ENCODE measurements at regions not wholly inside any gene's neighbourhood (a gene's known extent, or its start where the extent isn't known, plus 50 kb on each side); places are given as distances from the start of the nearest gene placed in this dataset.
"Not testable (repeated sequence)": the region's sequence is repeated elsewhere in the genome, so short reads cannot be mapped to it uniquely, and the experiment has no call there.

DNA sequence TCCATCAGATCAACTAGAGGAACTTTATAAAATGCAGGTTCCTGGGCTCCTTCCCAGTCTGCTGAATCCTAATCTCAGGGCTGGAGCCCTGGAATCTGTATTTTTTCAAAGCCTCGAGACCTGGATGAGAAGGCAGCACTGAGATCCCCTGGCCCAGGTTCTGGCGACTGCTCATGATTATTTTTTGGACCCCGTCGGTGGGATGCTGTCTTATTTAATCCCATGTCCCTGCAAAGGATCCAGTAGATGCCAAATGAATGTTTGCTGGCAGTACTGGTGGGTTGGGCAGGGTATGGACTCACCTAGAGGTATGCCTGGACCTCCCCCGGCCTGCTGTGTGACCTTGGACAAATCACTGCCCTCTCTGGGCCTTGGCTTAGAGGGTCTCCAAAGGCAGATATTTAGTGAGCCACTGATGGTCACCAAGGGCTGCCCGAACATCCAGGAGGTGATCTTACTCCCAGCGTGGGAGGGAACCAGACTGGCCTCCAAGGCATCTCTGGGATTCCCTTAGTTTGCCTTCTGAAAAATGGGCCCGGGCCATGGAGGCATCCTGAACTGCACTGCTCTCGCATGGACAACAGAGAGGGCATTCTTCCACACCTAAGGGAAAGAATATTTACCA is 91.6 kb upstream of the RUNX3 start:
- no peak for DNase-seq (ENCODE audit: low spot score)

DNA sequence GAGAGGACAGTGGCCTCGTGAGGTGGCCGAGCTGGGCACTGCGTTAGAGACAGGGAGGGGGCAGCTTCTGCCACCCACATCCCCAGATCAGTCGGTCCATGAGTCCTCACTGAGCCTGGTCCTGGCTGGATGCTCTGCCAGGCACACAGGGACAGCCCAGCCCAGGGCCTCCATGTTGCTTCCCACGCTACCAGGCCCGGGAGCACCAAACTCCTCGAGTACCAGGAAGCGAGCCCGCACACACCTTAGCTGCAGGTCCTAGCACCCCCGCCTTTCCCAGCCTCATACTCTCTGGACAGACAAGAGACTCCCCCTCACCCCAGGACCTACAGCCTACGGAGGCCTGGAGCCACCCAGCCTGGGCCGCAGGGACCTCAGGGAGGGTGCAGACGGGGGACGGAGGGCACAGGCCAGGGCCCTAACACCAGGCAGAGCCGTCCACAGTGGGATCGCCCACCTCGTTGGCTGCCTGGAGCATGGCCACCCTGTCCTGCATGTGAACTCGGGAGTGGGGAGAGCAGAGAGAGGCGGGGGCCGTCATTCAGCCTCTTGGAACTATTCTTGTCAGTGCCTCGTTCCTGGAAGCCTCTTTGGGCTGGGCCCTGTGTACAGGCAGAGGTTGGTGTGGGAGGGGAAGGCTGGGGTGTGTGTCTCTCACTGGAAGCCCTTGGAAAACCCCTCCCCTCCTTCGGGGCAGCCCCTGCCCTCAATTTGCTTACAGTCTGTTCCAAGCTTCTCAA is 90.9 kb upstream of the RUNX3 start:
- no peak for DNase-seq (ENCODE audit: low spot score)

DNA sequence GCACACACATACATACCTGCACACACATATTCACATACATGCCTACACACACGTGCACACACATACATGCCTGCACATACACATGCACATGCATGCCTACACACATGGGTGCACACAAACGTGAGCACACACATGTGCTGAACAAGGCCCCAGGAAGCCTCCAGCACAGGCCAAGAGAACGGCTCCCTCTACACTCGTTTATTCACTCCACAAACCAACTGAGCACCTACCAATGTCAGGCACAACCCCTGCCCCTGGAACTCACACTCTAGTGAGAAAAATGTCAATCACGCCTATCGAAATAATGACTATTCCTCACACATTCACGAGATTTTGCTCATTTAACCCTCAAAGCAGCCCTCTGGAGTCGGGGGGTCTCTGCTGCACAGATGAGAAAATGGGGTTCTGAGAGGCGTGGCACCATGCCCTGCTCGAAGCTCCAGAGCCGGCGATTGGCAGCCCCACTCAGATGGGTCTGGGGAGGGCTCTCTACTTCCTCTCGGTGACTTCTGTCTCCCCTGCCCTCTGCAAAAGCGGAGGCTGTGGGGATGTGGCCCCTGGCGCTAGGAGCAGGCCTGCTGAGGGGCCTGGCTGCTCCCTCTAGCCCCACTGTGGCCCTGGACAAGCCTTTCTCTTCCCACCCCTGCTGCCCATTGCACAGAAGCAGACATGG is 90.2 kb upstream of the RUNX3 start:
- DNase-seq (ENCODE audit: low spot score) = no peak

DNA sequence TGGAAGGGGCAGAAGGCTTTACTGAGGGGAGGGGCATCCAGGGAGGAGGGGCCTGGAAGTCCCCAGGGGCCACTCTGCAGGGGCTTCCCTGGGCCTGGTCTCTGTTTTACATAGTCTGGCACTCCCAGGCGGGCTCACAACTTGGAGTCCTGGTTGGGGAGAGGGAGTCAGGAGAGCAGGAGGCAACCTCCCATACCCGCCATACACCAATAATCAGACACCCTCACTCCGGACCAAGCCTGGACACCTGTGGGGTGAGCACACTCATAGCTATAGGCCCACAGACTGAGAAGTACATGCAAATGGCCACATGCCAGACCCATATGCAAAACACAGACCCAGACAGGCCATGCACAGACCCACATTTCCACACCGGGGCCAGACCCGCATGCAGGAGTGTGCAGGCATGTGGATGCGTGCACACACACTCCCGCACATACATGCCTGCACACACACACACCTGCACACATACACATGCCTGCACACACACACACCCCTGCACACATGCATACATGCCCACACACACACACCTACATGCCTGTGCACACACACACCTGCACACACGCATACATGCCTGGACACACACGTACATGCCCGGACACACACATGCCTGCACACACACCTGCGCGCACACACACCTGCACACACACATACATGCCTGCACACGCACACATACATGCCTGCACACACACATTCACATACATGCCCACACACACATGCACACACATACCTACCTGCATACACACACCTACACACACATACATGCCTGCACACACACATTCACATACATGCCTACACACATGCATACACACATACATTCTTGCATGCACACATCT is 89.5 kb upstream of the RUNX3 start:
- DNase-seq (ENCODE audit: low spot score) = no peak

DNA sequence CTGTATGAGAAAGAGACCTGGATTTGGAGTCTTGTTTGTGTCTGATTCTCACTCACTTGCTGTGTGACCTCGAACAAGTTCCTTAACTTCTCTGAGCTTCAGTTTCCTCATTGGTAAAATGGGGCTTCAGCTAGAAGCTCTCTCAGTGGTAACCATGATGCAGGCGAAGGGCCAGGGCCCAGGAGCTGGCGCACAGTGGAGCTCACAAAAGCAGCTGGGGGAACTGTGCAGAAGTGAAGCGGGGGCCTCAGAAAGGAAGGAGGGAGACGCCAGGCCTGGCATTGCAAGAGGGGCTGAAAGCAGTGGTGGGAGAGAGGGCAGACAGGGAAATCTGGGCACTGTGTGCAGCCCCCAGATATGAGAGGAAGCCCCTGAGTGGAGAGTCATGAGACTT is 88.9 kb upstream of the RUNX3 start:
- no peak for DNase-seq (ENCODE audit: low spot score)

DNA sequence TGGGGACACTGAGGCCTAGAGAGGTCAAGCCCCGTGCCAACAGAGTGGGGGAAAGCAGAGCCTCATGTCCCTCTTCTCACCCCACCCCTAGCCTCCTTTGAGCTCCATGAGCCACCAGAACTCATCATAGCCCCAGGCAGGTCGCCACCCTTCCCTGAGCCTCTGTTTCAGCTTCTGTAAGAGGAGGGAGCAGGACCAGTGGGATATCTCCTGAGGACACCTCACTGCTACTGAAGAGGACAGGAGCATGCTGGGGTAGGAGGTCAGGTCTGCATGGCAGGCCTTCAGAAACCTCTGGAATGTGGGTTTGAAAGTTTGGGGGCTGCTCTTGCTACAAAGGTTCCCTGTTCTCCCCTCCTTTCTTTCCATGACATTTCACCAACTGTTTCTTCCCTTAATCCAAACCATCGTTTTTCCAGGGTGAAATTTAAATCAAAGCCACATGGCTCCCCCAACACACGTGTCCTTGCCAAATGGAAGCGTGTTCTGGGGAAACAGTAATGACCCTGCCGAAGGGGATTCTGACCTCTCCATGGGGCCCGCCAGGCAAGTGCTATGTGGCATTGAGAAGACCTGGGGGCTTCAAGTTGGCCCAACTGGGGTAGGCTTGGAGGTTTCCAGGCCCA is 88.1 kb upstream of the RUNX3 start:
- DNase-seq (ENCODE audit: low spot score) = no peak

DNA sequence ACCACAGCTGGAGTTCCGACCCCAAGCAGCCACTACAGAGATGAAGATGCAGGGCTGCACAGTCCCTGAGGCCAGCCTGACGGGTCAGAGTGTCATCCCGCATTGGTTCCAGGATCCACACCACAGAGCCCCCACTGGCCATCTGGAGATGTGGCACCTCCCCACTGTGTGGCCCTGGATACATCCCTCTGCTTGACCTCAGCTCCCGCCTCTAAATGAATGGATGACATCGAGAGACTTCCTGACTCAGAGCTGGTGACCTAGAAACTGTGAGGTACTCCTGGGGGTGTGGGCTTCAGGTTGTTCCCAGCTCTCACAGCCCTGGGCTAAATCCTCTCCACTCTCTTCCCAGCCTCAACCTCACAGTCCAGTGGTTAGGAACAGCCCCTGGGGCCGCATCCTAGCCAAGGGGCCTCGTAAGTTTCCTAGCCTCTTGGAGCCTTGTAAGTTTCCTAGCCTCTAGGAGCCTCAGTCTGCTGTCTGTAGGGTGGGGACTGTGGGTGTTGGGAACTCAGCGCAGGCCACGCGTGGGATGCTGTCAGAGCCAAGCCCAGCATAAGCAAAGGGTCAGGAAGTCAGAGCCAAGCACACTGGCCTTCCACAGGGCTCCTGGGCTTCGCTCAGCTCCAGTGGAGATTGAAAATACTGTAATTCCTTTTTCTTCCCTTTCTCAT is 87.5 kb upstream of the RUNX3 start:
- DNase-seq (ENCODE audit: low spot score) = no peak

DNA sequence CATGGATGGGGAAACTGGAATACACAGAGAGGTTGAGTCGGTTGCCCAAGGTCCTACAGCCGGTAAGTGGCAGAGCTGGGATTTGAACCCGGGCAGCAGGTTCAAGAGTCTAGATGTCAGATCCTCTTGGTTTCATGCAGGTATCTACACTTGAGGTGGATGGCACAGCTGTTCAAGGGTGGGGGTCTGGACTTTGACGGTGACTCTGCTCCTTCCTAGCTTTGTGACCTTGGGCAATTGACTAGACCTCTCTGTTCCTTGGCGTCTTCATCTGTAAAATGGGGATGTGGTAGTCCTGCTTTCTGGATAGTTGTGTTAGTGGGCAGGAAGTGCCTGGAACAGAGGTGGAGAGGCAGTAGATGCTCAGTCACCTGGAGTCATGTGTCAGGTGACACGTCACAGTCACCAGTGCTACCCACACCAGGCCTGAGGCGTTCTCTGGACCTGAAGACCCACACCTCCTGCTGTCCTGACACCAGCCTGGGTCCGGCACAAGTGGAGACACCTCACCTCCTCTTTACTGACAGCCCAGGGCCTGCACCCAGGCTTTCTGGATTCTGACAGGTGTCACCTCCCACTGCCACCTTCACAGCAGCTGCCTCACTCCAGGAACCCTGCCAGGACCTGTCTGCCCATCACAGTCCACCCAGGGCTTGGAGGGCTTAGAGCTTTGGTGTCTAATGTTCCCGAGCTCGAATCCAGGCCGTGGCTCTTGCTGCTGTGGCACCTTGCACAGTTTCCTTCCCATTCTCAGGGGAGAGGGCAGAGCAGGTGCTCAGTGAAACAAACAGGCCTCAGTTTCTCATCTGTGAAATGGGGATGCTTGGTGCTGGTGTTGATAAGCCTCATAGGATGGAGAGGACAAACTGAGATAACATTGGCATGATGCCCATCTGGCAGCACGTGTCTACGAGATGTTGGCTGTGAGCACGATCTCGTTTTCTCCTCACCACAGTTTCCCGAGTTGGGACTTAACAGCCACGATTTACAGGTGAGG is 83.2 kb upstream of the RUNX3 start:
- DNase-seq (ENCODE audit: low spot score) = no peak

DNA sequence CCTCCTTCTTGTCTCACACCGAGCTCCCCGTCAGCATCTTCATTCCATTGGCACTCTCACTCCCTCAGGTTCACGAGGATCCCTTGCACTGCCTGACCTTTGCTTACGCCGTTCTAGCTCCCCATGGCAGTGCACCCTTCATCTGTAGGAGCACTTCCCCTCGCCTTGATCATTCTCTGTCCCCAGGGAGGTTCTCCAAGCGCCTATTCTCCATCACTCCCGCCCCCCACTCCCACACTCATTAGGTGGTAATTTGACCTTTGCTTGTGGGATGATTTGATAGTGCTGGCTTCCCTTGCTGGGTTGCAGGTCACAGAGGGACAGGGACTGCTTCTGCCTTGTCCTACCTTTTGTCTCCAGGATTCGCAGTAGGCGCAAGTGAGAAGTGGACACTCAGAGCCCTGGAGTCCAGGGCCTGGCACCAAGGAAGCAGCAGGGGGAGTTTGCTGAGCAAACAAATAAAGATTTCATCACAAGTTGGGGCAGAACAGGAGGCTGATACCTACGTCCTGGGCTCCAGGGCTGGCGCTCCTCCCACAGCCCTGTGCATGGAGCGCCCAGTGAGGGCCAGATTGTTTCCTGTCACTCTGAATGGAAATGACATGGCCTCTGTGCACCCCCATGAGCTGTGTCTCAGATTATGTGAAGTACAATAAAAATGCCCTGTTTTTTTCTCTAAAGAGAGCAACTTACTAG is 82.0 kb upstream of the RUNX3 start:
- no peak for DNase-seq (ENCODE audit: low spot score)

DNA sequence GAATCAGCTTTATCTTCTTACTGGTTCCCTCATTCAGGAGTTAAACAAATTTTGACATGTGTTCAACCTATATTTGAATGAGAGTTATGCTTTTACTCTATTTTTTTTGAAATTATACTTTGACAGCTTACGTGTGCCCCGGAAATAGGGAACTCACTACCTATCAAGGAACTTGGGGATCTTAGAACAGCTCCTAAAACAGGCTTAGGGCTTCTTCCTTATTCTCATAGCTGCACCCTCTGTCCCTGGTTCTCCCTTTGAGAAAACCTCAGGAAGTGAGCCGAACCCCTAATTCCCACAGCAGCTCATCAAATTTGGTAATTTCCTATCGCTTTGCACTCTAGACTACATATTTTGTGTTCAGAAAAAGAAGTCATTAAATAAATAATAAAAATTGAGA is 81.2 kb upstream of the RUNX3 start:
- no peak for DNase-seq (ENCODE audit: low spot score)

DNA sequence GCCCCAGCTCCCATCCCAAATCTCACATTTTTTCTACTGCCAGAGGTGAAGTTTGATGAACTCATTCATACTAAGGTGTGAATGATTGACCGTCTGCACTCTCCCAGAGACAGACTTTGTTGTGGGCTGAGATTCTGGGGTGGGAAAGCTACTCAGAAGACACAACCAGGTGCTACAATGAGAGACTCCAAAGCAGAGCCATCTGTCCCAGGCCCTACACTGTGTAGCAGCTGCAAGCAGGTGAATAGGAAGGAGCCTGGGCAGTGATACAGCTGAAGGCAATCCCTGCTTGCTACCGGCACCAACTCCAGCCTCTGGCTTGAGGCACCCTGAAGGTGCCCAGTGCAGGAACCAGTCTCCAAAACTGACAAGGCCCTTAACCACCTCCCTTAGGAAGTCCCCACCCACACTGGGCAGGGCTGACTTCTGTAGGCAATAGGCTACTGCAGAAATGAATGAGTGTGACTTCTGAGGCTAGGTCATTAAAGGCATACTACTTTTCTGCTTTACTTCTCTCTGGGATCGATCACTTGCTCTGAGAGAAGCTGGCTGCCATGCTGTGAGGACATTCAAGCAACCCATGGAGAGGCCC is 79.7 kb upstream of the RUNX3 start:
- no peak for DNase-seq (ENCODE audit: low spot score)

DNA sequence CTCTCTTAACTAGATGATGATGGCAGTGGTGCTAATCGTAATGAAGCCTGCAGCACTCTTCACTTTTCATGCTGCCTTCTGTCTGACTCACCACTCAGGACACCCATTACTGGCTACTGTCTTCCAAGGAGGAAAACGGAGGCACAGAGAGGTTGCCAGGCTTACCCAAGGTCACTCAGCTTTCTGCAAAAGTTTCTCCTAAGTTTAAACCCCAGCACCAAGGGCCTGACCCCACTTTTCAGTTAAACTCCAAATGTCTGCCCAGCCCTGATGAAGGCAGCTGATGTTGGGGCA is 78.1 kb upstream of the RUNX3 start:
- no peak for DNase-seq (ENCODE audit: low spot score)

DNA sequence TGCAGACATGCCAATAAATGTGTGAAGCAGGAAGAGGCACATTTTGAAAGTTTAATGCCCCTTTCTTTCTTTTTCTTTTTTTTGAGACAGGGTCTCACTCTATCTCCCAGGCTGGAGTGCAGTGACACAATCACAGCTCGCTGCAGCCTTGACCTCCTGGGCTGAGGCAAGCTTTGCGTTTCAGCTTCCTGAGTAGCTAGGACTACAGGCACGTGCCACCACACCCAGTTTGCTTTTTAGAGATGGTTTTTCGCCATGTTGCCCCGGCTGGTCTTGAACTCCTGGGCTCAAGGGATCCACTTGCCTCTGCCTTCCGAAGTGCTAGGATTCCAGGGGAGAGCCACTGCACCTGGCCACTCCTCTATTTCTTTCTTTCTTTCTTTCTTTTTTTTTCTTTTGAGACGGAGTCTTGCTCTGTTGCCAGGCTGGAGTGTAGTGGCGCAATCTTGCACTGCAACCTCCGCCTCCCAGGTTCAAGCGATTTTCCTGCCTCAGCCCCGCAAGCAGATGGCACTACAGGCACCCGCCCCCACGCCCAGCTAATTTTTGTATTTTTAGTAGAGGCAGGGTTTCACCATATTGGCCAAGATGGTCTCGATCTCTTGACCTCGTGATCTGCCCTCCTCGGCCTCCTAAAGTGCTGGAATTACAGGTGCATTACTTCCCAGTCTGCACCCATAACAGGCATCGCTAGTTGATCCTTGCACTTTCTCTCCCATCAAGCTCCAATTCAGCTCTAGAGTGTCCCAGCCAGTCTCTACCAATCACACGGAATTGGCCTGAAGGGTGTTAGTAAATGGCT is 77.5 kb upstream of the RUNX3 start:
- not testable (repeated sequence) for DNase-seq (ENCODE audit: low spot score)

DNA sequence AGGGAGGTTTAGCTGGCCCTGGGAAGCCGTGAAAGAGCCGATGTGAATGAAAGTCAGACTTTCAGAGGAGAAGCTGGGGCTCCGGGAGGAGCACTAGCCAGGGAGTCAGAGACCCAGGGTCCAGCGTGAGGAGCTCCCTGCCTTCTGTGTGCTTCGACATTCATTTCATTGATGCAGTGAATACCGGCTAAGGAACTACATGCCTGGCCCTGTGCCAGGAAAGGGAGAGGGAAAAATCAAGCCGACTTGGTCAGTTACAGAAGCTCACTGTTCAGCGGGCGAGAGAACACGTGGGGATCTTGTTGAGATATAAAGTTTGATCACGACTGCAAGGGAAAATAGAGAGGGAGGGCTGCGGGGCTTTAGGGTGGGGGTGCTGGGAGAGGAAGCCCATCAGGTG is 76.7 kb upstream of the RUNX3 start:
- no peak for DNase-seq (ENCODE audit: low spot score)

DNA sequence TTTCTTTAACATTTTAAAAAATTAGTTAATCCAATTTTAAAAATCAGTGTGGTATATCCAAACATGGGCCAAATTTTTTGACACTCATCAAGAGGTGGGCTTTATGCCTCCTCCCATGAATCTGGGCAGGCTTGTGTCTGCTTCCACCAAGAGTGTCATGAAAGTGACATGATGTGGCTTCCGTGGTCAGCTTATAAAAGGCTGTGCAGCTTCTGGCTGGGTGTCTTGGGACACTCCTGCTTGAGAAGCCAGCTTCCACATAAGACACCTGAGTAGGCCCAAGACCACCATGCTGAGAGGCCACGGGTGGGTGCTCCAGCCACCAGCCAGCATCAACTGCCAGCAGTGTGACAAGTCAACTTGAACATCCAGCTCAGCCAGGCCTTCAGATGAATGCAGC is 74.3 kb upstream of the RUNX3 start:
- no peak for DNase-seq (ENCODE audit: low spot score)

DNA sequence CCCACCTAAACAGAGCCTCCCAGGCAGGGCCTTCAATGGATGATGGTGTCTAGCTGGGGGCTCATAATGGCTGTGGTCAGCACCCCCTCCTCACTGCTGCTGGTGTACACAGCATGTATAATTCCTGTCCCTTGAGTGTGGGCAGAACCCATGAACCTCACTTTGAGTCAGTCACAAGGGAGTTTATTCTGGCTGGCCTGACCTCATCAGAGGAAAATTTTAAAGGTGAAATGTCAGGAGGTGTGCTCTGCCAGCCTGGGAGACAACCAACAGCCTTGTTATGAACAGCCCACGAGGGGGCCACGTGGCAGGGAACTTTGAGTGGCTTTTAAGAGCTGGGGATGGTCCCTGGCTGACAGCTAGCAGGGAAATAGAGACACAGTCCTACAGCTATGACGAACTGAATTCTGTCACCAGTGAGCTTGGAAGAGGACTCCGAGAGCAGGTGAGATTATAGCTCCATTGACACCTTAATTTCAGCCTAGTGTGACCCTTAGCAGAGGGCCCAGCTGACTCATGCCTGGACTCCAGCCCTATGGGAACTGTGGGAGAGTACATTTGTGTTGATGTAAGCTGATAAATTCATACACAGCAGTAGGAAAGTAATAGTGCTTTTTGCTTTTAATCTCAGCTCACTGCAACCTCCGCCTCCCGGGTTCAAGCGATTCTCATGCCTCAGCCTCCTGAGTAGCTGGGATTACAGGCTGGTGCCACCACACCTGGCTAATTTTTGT is 73.5 kb upstream of the RUNX3 start:
- no peak for DNase-seq (ENCODE audit: low spot score)

DNA sequence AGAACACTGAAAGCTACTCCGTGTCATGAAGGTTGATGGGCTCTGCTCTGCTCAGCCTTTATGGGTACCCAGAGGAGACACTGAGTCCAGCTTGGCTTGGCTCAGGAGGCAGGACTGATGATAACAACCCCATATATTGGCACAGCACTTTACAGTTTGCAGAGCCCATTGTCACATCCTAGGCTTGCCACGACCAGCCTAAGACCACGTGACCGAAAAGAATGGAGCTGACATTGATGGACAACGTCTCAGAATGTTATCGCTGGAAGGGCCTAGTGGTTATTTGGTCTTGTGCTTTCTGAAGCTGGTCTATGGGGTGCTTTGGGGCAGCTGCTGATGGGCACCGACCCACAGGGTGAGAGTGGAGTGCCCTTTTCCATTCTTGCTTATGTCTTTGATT is 72.9 kb upstream of the RUNX3 start:
- no peak for DNase-seq (ENCODE audit: low spot score)

Measured in CD4-positive, alpha-beta T cell treated with Interleukin-2 at 100 ng/mL for 4 hours (primary cell).